ENCODE measurements at regions not wholly inside any gene's neighbourhood (a gene's known extent, or its start where the extent isn't known, plus 50 kb on each side); places are given as distances from the start of the nearest gene placed in this dataset.

DNA sequence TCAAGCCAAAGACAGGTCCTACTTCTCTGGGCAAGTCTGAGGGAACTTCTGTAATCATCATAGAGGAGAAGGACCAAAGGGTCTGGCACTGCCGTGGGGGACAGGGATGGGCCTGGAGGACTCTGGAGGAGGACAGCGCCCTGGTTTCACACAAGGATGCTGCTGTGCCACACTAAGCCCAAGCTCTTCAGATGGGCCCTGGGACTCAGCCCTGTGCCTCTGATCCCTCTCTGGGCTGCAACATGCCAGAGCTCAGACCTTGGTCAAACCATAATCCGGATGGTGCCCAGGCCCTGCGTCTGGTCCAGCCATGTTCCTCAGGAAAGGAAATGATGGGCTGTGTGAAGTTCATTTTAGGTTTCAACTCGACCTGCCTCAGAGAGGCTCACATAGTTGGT, 222.0 kb upstream of the COPS8 start:
- no peak for TF ChIP-seq CTCF (IDR thresholded peaks at IDR 0.05; ENCODE audit: insufficient read depth, low read depth, low read length)
- Histone ChIP-seq H3K36me3 (ENCODE audit: control insufficient read depth, insufficient read depth, low read length) (no peaks in the 10 kb centered on the region), H3K27me3 (ENCODE audit: control insufficient read depth, insufficient read depth, low read length) (no peaks in the 10 kb centered on the region), H3K4me3 (ENCODE audit: low read depth, low read length) (no peak overlapping the region)
- ChIA-PET POLR2A (interaction anchor here (0.5 kb wide), 1 partner anchor 293 kb away, joined by 3 read pairs; no protein-coding TSS in a partner anchor), CTCF (no interaction called here)
- no peak for DNase-seq (ENCODE audit: low read depth)

DNA sequence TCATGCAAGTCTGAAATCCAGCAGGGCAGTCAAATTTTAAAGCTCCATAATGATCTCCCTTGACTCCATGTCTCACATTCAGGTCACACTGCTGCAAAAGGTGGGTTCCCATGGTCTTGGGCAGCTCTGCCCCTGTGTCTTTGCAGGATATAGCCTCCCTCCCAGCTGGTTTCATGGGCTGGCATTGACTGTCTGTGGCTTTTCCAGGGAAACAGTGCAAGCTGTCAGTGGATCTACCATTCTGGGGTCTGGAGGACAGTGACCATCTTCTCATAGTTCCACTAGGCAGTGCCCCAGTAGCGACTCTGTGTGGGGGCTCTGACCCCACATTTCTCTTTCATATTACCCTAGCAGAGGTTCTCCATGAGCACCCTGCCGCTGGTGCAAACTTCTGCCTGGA, 220.6 kb upstream of the COPS8 start:
- ChIA-PET CTCF (no interaction called here), POLR2A (no interaction called here)
- Histone ChIP-seq H3K27me3 (ENCODE audit: control insufficient read depth, insufficient read depth, low read length) (no peaks in the 10 kb centered on the region), H3K4me3 (ENCODE audit: low read depth, low read length) (no peak overlapping the region), H3K36me3 (ENCODE audit: control insufficient read depth, insufficient read depth, low read length) (no peaks in the 10 kb centered on the region)
- TF ChIP-seq CTCF (IDR thresholded peaks at IDR 0.05; ENCODE audit: insufficient read depth, low read depth, low read length) = no peak
- no peak for DNase-seq (ENCODE audit: low read depth)

- no peaks in the 10 kb centered on the region for H3K27me3 ChIP-seq (ENCODE audit: control insufficient read depth, insufficient read depth, low read length)
- DNase-seq (ENCODE audit: low read depth) = no peak
- ChIA-PET CTCF (no interaction called here), POLR2A (no interaction called here)
- TF ChIP-seq CTCF (IDR thresholded peaks at IDR 0.05; ENCODE audit: insufficient read depth, low read depth, low read length) = no peak
- no peak overlapping the region for H3K4me3 ChIP-seq (ENCODE audit: low read depth, low read length)
- no peaks in the 10 kb centered on the region for H3K36me3 ChIP-seq (ENCODE audit: control insufficient read depth, insufficient read depth, low read length)
These were observed 218.9 kb upstream of the COPS8 start for GRCh38 chr2:236866542-236867340.

DNA sequence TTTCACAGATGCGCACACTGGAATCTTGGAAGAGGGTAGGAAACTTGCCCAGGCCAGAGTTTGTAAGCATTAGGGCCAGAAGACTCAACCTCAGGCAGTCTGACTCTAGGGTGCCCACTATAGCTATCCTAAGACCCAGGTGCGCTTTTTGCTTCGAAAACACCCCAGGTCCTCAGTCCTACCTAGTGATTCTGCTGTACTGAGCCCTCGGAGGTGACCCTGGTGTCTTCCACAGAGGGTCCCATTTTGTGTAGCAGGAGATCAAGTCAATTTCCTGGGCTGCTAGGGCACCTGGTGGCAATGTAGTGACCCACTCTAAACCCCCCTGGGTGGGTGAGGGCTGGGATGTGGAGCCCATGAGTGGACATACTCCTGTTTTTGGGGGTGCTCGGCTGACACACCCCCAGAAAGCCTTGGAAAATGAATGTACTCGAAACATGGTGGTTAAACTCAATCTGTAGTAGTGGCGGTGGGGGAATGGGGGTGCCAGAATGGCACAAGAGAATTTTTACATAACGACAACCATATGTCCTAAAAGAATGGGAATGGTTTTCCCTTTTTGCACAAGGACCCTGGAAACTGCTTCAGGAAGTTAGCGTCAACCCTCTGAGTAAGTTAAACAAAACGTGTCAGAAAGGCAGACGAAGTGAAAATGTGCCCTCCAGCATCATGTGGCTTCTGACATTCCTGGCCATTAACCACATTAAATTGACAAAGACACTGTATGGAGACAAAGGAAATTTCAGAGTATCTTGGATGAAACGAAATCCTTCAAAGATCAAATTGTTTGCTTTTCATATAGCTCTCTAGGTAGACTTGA, 218.0 kb upstream of the COPS8 start:
- H3K27me3 ChIP-seq (ENCODE audit: control insufficient read depth, insufficient read depth, low read length) = no peaks in the 10 kb centered on the region
- H3K36me3 ChIP-seq (ENCODE audit: control insufficient read depth, insufficient read depth, low read length) = no peaks in the 10 kb centered on the region
- POLR2A ChIA-PET = no interaction called here
- TF ChIP-seq CTCF (IDR thresholded peaks at IDR 0.05; ENCODE audit: insufficient read depth, low read depth, low read length) = no peak
- DNase-seq (ENCODE audit: low read depth) = peak; percentile 40
- no peak overlapping the region for H3K4me3 ChIP-seq (ENCODE audit: low read depth, low read length)
- CTCF ChIA-PET = no interaction called here

DNA sequence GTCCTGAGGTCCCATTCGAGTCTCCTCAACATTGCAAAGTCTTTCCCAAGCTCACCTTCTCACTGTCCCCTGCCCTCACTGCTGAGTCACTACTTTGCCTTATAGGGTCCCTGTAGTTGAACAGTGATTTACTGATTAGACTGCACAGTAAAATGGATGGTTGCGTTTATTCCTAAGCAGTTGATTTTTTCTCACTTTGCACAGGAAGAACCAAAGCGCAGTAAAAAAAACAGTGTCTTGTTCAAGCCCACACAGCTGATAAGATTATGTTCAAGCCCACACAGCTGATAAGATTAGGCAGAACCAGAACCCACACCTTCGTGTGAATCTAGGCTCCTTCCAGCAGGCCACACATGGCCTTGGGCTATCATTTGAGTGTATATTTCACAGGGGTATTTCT, 215.3 kb upstream of the COPS8 start:
- Histone ChIP-seq H3K27me3 (ENCODE audit: control insufficient read depth, insufficient read depth, low read length) (no peaks in the 10 kb centered on the region), H3K4me3 (ENCODE audit: low read depth, low read length) (no peak overlapping the region), H3K36me3 (ENCODE audit: control insufficient read depth, insufficient read depth, low read length) (no peaks in the 10 kb centered on the region)
- CTCF ChIA-PET = no interaction called here
- POLR2A ChIA-PET = no interaction called here
- DNase-seq (ENCODE audit: low read depth) = no peak
- no peak for TF ChIP-seq CTCF (IDR thresholded peaks at IDR 0.05; ENCODE audit: insufficient read depth, low read depth, low read length)
